ENCODE measurements at regions not wholly inside any gene's neighbourhood (a gene's known extent, or its start where the extent isn't known, plus 50 kb on each side); places are given as distances from the start of the nearest gene placed in this dataset.

- Mint-ChIP-seq H3K36me3 (ENCODE audit: low read depth) (no peaks in the 10 kb centered on the region), H3K27me3 (no peaks in the 10 kb centered on the region), H3K27ac (no peak overlapping the region), H3K4me3 (no peak overlapping the region), H3K4me1 (ENCODE audit: low read depth) (no peaks in the 10 kb centered on the region), H3K9me3 (no peaks in the 10 kb centered on the region)
- CTCF ChIA-PET: interaction anchor here (0.9 kb wide), 1 partner anchor 10 kb away, joined by 3 read pairs; no protein-coding TSS in a partner anchor
- POLR2A ChIA-PET: no interaction called here
- intact Hi-C loops (cut with micrococcal nuclease): no loop called here
- ATAC-seq (no peak), DNase-seq (no peak)
- no peak for TF ChIP-seq CTCF (IDR thresholded peaks at IDR 0.05)
These were observed 286.4 kb downstream of the HACE1 start for GRCh38 chr6:104573350-104573749.

- no peaks in the 10 kb centered on the region for H3K9me3 Mint-ChIP-seq
- no peaks in the 10 kb centered on the region for H3K27me3 Mint-ChIP-seq
- ATAC-seq (no peak), DNase-seq (no peak)
- CTCF ChIA-PET: interaction anchor here (0.9 kb wide), 1 partner anchor 10 kb away, joined by 3 read pairs; no protein-coding TSS in a partner anchor
- no peak overlapping the region for H3K27ac Mint-ChIP-seq
- no peak for TF ChIP-seq CTCF (IDR thresholded peaks at IDR 0.05)
- H3K4me3 Mint-ChIP-seq: no peak overlapping the region
- intact Hi-C loops (cut with micrococcal nuclease): no loop called here
- no peaks in the 10 kb centered on the region for H3K36me3 Mint-ChIP-seq (ENCODE audit: low read depth)
- POLR2A ChIA-PET: no interaction called here
- H3K4me1 Mint-ChIP-seq (ENCODE audit: low read depth): no peaks in the 10 kb centered on the region
These were observed 286.8 kb downstream of the HACE1 start for GRCh38 chr6:104572901-104573300.

- Mint-ChIP-seq H3K4me1 (ENCODE audit: low read depth) (no peaks in the 10 kb centered on the region), H3K27ac (no peak overlapping the region), H3K36me3 (ENCODE audit: low read depth) (no peaks in the 10 kb centered on the region), H3K9me3 (no peaks in the 10 kb centered on the region), H3K4me3 (no peak overlapping the region), H3K27me3 (no peaks in the 10 kb centered on the region)
- CTCF ChIA-PET: no interaction called here
- ATAC-seq (no peak), DNase-seq (no peak)
- intact Hi-C loops (cut with micrococcal nuclease): no loop called here
- no peak for TF ChIP-seq CTCF (IDR thresholded peaks at IDR 0.05)
- POLR2A ChIA-PET: no interaction called here
These were observed 293.3 kb downstream of the HACE1 start for GRCh38 chr6:104566411-104566810.

- no peak for TF ChIP-seq CTCF (IDR thresholded peaks at IDR 0.05)
- no peak for DNase-seq
- Mint-ChIP-seq H3K27me3 (peaks cover 5% of the 10 kb centered on the region), H3K36me3 (ENCODE audit: low read depth) (no peaks in the 10 kb centered on the region), H3K4me3 (no peak overlapping the region), H3K27ac (no peak overlapping the region), H3K9me3 (no peaks in the 10 kb centered on the region), H3K4me1 (ENCODE audit: low read depth) (no peaks in the 10 kb centered on the region)
- ATAC-seq: no peak
- CTCF ChIA-PET: no interaction called here
- intact Hi-C loops (cut with micrococcal nuclease): no loop called here
- POLR2A ChIA-PET: no interaction called here
These were observed 296.4 kb downstream of the HACE1 start for GRCh38 chr6:104563306-104563705.

GRCh38 chr6:104559435-104560202 lies 300.1 kb downstream of the HACE1 start:
- no peaks in the 10 kb centered on the region for H3K36me3 Mint-ChIP-seq (ENCODE audit: low read depth)
- H3K4me3 Mint-ChIP-seq: no peak overlapping the region
- ATAC-seq (no peak), DNase-seq (no peak)
- H3K27ac Mint-ChIP-seq: no peak overlapping the region
- intact Hi-C loops (cut with micrococcal nuclease): no loop called here
- ChIA-PET CTCF (no interaction called here), POLR2A (no interaction called here)
- no peaks in the 10 kb centered on the region for H3K4me1 Mint-ChIP-seq (ENCODE audit: low read depth)
- TF ChIP-seq CTCF (IDR thresholded peaks at IDR 0.05): no peak
- peaks cover 9% of the 10 kb centered on the region for H3K27me3 Mint-ChIP-seq
- no peaks in the 10 kb centered on the region for H3K9me3 Mint-ChIP-seq

Data from activated CD8-positive, alpha-beta T cell treated with anti-CD3 and anti-CD28 coated beads for 36 hours (primary cell).